SKM-1 treated with dmso at 0.1 percent for 144 hours (cell line): ENCODE measurements at regions not wholly inside any gene's neighbourhood (a gene's known extent, or its start where the extent isn't known, plus 50 kb on each side); places are given as distances from the start of the nearest gene placed in this dataset.
A peak's percentile ranks its signal among the peaks of the same experiment; 100 is the strongest.

ENCODE experiments used
- DNase-seq: peaks from one replicate; lab custom pipeline; 2025; ENCODE audit not compliant: unreplicated experiment; lab: John Stamatoyannopoulos, UW

DNA sequence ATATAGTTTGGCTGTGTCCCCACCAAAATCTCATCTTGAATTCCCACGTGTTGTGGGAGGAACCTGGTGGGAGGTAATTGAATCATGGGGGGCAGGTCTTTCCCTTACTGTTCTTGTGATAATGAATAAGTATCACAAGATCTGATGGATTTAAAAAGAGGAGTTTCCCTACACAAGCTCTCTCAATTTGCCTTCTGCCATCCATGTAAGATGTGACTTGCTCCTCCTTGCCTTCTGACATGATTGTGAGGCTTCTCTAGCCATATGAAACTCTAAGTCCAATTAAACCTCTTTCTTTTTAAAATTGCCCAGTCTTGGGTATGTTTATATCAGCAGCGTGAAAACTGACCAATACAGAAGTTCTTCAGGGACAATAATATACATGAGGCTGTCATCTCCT, 425.1 kb downstream of the PABPC4L start:
- no peak for DNase-seq

DNA sequence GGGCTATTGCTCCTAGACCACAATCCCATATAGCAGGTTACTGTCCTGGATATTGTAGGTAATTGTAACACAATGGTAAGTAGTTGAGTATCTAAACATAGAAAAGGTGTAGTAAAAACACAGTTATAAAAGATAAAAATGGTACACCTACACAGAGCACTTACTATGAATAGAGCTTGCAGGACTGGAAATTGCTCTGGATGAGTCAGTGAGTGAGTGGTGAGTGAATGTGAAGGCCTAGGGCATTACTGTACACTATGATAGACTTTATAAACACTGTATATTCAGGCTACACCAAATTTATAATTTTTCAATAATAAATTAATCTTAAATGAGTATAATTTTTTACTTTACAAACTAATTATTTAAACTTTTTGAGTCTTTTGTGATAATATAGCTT, 425.7 kb downstream of the PABPC4L start:
- DNase-seq: no peak

DNA sequence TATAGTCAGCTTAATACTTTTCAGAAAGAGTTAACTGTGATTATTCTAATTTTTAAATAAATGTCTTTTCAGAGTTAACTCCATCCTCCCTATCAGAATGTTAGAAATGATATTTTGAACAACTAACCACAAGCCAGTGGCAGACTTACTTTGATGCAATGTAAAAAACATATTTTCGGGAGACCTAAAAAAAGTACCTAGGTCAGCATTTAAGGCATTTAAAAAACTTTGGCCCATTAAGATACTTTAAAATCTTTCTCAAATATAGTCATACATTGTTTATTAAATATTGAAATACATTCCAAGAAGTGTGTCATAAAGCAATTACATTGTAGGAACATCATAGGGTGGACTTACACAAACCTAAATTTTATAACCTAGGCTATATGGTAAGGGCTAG, 426.1 kb downstream of the PABPC4L start:
- DNase-seq: no peak

DNA sequence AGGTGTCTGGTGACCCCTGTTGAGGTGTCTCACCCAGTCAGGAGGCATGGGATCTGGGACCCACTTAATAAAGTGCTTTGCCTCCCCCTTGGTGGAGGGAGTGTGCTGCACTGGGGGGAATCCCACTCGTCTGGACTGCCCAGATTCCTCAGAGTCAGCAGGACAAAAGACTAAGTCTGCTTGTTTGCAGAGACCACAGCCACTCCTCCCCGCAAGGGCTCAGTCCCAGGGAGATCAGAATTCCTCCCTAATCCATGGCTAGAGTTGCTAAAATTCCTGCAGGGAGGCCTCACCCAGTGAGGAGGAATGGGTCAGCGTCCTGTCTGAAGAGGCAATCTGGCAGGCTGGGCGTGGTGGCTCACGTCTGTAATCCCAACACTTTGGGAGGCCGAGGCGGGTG, 442.2 kb downstream of the PABPC4L start:
- DNase-seq: no peak

DNA sequence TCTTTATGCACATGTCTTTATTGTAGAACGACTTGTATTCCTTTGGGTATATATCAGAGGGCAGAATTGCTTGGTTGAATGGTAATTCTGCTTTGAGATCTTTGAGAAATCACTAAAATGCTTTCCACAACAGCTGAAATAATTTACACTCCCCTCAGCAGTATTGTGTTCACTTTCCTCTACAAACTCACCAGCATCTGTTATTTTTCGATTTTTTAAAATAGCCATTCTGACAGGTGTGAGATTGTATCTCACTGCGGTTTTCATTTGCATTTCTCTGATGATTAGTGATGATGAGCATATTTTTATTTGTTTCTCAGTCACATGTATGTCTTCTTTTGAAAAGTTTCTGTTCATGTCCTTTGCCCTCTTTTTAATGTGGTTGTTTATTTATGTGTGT, 459.8 kb downstream of the PABPC4L start:
- no peak for DNase-seq

DNA sequence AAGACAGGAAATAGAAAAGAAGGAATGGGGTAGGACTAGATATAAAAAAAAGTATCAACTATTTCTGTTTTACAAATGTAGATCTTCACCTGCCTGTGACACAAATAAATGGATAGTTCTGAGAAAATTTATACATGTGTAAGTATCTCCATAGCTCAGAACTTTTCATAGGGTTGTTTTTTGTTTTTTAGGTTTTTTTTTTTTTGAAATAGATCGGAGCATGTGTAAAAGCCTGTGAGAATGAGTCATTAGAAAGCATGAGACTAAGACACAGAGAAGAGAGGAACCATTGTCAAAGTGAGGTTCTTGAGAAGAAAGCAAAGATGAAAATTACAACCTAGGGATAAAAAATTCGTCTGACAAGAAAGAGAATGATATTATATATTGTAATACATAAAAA, 481.6 kb downstream of the PABPC4L start:
- DNase-seq: no peak

GRCh38 chr4:133719098-133719497, 482.5 kb downstream of the PABPC4L start:
- DNase-seq: no peak

- DNase-seq: no peak
Observed at GRCh38 chr4:133714211-133714610, 487.4 kb downstream of the PABPC4L start.

DNA sequence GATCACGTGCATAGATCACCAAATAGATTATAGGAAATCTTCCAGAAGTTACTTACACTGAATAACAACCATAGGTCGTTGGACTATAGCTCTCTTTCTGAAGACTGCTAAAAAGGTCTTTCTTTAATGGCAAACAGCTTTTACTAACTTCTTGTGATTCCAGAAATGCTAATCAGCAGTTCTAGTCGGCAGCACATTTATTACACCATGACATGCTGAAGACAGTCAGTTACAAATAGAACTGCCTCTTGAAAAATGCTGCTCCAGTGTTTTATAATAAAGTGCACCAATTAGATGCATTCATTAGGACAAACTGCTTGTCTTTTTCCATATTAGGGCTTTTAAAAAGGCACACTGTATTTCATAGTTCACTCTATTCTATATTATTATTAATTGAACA, 488.2 kb downstream of the PABPC4L start:
- no peak for DNase-seq

GRCh38 chr4:133711817-133712216, 489.8 kb downstream of the PABPC4L start:
- no peak for DNase-seq

DNA sequence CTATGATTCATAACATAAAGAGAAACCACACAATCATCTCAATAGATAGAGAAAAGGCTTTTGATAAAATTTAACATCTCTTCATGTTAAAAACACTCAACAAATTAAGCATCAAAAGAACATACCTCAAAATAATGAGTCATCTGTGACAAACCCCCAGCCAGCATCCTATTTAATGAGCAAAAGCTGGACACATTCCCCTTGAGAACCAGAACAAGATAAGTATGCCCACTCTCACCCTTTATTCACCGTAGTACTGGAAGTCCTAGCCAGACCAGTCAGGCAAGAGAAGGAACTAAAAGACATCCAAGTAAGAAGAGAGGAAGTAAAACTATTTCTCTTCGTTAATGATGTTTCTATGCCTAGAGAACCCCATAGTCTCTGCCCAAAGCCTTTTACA, 507.2 kb downstream of the PABPC4L start:
- DNase-seq: no peak

GRCh38 chr4:133683967-133684366, 517.6 kb downstream of the PABPC4L start:
- DNase-seq: no peak

DNA sequence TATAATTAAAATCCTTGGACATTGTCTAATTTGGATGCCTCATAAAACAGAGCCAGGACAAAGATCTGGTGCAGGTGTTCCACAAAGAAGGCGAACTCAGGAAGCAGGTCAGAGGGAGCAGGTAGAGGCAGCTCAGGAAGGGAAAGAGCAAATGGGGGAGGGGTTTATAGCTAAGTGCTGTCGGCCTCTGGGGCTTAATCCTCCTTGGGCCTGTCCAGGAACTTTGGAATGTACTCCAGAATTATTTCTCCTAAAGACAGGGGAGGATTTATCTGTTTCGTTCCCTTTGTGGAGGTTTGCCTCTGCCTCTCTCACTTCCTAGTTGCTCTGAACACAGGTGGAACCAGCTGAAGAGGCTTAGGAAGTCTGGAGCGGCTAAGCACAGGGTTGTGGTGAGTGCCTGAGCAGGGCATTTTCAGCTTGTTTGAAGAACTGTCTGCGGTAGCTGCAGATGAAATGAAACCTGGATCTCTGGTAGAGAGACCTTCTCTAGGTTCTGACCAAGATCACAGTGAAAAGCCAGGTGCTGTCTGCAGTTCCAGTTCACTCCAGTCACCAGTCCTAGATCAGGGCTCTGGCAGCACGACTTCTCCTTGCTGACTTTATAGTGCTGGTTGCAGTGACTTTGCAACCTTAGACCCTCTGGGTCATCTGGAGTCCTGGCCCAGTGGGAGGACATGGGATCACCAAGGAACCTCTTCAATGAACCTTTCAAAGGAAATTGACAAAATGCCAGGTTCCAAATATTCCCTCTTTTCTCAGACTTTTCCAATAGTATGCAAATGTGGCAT, 519.2 kb downstream of the PCDH10 start:
- no peak for DNase-seq

DNA sequence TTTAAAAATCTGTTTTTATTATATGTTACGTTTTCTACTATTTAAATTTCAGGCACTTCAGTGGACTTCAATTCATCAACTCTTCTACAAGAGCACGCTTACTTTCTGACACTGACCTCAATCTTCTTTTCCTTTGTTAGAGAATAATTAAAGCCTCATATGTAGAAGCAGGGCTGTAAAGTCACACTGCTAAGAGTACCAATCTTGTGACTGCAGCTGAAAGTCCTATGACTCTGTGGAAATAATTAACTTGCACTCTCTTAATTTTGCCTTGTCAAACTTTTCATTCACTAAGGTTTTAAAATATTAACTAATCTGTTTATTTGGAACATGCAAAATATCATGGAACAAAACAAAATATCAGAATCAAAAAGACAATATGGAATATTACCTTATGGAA, 498.1 kb downstream of the PCDH10 start:
- DNase-seq: no peak

DNA sequence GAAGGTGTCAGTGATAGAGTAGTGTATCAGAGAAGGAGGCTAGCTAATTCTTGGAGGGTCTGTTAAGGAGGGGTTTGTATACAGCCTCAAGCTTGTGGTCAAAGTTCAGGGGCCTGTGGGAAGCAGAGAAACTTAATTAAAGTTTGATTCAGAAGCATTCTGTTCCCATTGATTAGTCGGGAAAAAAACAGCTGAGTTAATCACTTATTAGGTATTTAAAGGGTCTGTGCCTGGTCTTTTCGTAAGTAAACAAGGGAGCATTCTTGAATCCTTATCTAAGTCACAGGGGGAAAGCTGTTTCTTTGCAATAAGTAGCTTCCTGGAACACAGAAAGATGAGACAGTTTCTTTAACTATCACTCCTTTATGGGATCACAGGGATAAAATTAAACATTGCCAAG, 492.1 kb downstream of the PCDH10 start:
- no peak for DNase-seq

DNA sequence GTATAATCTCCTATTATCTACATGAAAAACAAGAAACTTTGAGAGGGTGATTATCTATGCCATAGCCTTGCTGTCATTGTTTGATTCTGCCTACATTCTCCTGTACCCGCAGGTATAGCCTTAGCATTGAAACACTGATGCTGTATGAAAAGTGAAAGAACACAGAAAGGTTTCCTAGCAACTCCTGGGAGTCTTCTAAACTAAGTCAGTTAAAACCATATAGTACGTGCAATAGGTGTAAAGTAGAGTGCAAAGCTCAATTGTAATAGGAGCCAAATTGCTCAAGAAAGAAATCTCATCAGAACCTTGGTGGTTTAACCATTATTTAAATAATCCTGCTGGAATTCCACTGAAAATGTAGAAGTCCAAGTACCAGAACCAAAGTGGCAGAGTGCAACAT, 489.7 kb downstream of the PCDH10 start:
- no peak for DNase-seq

- no peak for DNase-seq
Observed at GRCh38 chr4:133637161-133637560, 488.1 kb downstream of the PCDH10 start.

DNA sequence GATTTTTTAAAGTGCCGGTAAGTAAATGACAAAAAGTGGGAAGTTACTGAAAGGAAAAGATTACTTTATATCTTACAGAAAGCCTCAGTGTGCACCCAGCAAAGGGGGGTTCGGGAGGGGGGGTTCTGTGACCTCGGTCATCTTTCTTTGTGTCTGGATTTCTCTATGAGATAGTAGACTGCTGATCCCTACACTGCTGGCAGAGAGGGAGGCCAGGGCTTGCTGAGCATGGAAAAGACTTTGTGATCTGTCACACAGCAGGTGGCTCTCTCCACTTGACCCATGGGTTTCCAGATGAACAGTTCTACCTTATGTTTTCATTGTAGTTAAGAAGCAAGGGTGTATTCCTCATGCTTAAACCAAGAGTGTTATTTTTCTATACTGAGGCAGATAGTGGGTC, 475.6 kb downstream of the PCDH10 start:
- peak; percentile 6 for DNase-seq

- DNase-seq: no peak
Observed at GRCh38 chr4:133623847-133624246, 474.8 kb downstream of the PCDH10 start.

GRCh38 chr4:133621628-133622027, 472.5 kb downstream of the PCDH10 start:
- DNase-seq: no peak

GRCh38 chr4:133620555-133620954, 471.5 kb downstream of the PCDH10 start:
- DNase-seq: no peak

GRCh38 chr4:133618963-133619362, 469.9 kb downstream of the PCDH10 start:
- DNase-seq: no peak

DNA sequence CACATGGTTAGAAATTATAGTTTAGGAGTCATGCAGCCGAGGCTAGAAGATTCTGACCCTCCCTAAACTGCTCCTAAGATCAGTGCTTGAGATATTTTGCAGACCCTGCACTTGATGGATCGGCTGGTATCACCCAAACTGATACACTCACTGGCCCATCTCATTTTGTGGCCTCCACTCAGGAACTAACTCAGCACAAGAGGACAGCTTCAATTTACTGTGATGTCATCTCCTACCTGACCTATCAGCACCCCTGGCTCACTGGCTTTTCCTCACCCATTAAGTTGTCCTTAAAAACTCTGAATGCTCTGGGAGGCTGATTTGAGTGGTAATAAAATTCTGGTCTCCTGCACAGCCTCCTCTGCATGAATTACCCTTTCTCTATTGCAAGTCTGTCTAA, 450.9 kb downstream of the PCDH10 start:
- DNase-seq: no peak
